GM19438 (cell line): ENCODE measurements at regions not wholly inside any gene's neighbourhood (a gene's known extent, or its start where the extent isn't known, plus 50 kb on each side); places are given as distances from the start of the nearest gene placed in this dataset.

ENCODE experiments used
- ATAC-seq: cut with Tn5 transposase; IDR thresholded peaks from one replicate; pipeline ENCODE4 v1.9.1; 2021; ENCODE audit warnings: low read depth; ENCODE audit not compliant: unreplicated experiment

- no peak for ATAC-seq
Measured at GRCh38 chr2:217066510-217067270, 206.8 kb upstream of the TNP1 start.

DNA sequence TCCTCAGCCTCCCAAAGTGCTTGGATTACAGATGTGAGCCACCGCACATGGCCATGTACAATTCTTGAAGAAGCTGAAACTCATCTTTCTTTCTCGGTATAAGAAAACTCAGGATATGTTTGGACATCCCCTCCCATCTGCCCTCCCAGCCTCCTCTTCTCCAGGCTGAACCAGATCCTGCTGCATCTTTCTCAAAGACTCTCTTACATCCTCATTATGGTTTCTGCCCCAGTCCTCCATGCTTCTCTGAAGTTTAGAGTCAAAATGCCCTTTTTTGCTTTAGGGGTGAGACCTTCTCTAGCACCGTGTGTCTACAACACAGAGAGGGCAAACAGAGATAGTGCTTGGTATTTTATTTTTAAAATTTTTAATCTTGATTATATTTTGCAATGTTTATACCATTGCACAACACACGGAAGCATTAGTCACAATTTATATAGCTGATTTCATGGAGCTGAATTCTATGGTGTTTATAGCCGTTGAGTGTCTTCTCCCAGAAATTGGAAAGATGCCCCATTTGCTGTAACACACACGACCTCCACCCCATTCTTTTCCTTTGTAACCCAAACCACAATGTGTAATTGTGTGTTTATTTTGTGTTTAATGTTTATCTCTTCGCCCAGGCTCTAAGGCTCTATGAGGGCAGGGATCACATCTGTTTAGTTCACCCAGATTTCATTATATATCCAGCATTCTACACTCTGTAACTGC is 206.0 kb upstream of the TNP1 start:
- ATAC-seq = no peak

GRCh38 chr2:217065012-217065290 is 205.1 kb upstream of the TNP1 start:
- no peak for ATAC-seq

GRCh38 chr2:217064234-217065011 is 204.6 kb upstream of the TNP1 start:
- no peak for ATAC-seq

DNA sequence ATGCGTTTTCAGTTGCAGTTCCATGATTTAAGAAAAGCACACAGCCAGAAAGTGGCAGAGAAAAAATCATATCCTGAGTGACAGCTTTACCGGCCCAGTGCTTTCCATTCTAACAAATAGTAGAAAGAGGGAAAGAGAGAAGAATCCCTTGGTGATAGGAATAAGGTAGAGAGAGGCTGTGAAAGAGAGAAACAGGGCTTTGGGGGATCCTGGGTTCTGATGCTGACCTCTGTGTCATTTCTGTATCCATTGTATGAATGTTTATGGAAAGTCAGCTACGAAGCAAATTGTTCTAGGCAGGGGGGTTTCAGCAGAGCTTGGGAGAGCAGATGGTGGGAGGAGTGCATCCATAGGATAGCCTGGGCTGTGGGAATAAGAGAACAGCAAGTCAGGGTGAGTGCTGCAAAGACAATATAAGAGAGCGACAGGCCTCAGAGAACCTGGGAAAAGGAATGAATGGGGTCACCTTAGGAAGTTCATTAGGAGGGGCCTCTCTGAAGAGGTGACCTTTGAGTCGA is 203.4 kb upstream of the TNP1 start:
- no peak for ATAC-seq

- ATAC-seq = no peak
Measured at GRCh38 chr2:217062768-217063167, 202.9 kb upstream of the TNP1 start.

GRCh38 chr2:217061916-217062505 is 202.1 kb upstream of the TNP1 start:
- no peak for ATAC-seq

GRCh38 chr2:217060951-217061547 is 201.2 kb upstream of the TNP1 start:
- no peak for ATAC-seq

- no peak for ATAC-seq
Measured at GRCh38 chr2:217060516-217060915, 200.7 kb upstream of the TNP1 start.

GRCh38 chr2:217058791-217059755 is 199.2 kb upstream of the TNP1 start:
- no peak for ATAC-seq

DNA sequence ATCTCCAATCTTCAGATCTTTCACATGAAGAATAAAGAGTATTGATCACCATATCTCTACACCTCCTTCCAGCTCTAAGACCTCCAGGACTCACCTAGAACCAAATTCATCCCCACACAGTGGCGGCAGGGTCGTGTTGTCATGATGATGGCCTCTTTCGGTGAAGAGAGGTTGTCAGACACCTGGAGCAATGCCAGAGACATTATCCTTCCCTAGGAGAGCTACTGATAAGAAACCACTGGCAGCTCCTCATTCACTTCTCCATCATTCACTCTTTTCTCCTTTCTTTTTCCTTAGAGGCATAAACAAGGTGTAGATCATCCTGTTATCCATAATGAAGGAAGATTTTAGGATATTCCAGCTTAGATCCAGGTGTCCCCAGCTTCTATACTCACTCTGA is 197.9 kb upstream of the TNP1 start:
- no peak for ATAC-seq

DNA sequence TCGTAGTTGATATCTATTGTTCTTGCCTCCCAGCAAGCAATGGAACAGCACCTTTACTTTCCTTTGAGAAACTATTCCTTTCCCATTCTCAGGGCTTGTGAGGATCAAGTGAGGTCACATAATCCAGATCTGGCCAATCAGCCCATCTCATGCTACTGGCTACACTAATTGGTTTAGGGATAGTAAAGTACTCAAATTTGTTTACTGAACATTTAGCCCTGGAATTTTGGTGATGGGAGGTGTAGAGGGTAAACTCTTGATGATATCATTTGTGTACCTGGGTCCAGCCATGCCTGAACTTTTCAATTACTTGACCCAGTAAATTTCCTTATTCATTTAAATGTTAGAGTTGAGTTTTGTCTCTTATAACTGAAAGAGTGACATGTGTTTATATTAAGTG is 195.8 kb upstream of the TNP1 start:
- no peak for ATAC-seq

DNA sequence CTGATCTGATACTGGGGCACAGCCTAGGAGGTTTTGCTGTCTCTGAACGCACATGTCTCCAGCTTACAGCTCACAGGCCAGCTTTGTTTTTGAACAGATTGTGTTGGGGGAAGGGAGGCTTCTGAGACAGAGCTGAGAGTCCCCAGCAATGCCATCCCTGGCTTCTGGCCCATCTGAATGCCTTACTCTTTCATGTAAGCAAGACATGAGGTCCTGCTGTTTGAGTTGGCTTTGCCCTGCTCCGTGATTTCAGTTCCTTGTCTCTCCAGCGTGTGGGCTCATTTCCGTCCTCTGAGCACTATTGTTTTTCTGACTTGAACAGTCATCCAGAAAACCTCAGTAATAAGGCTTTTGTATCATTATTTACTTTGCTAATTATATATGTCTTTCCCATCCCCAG is 194.9 kb upstream of the TNP1 start:
- ATAC-seq = no peak

DNA sequence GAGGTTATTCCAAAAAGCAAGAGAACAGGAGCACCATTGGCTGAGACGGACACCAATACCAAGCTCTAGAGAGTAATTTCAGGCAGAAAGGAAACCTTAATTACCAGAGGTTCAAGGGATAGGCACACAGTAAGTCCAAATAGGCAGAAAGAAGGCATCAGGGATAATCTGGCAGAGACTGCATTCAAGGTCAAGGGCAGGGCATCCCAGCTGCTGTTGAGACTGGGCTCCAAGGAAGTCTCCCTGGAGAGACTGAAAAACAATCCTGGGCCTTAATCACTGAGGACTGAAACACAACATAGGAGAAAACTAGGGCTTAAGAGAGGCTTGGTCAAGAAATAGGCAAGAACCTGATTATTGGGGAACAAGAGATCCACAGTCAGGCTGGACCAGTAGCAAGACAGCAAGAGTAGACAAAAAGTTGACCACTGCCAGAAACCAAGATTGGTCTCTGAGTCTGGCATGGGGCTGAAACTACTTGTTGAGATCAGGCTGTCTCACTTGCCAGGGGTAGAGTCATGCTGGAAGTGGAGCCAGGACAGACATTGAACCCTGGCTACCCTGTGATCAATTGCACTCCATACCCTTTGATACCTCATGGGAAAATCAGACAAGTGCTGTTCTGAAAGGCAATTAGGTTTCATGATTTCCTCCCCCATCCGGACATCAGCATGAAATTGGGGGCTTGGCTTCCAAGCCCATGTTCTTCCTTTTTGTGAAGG is 193.2 kb upstream of the TNP1 start:
- no peak for ATAC-seq

- ATAC-seq = no peak
Measured at GRCh38 chr2:217051416-217051815, 191.6 kb upstream of the TNP1 start.

DNA sequence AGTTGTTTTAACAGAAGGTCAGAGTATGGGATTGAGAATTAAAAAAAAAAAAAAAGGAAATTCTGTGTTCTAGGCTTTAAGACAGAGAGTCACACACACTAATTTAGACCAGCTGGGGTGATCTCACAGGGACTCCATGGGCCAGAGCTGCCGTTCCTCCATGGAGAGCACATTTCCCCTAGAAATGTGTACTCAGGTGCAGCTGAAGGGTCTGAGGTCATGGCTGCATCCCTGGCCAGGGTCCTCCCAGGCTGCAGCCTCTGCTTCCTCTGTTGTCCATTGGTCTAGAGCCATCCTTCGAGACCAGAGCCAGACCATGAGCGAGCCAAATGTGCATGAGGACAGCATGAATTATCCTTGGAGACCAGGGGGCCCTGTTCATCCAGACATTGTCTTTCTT is 190.1 kb upstream of the TNP1 start:
- no peak for ATAC-seq

DNA sequence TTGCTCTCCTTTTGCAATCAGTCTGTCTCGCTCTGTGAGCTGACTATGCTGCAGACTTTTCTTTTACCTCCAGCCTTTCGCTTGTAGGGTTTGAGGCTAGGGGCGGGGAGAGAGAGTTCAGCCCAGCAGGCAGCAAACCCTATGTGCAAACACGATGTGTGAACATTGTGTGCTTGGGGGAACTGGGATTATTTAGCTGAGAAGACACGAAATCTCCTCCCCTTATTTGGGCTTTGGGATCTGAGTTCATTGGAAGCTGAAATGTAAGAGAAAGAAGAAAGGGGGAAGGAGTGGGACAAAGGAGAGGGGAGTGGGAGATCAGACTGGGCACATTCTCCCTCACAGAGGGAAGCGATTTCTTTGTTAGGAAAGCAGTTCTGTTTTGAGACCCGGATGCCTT is 189.6 kb upstream of the TNP1 start:
- no peak for ATAC-seq

- ATAC-seq = no peak
Measured at GRCh38 chr2:217048730-217049129, 188.9 kb upstream of the TNP1 start.

DNA sequence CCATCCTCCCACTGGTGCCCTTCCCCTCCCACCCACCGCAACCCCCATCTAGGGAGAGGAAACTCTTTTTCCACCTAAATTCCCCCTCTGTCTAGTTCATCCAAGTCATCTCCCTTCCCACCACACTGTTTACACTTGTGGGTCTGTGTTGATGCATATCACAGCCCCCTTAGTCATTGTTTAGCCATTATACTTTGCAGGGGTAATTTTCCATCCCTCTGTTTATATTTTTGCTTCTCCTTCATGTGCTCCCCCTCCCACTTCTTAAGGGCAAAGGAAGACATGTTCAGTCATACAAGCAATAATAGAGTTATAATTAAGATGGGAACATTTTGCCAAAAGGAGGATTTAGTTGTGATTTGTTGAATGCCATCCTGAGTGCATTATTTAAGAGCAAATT is 187.8 kb upstream of the TNP1 start:
- no peak for ATAC-seq
